H1 (cell line): ENCODE measurements at regions not wholly inside any gene's neighbourhood (a gene's known extent, or its start where the extent isn't known, plus 50 kb on each side); places are given as distances from the start of the nearest gene placed in this dataset.

Source experiments
- CHD7 ChIP-seq: fragments of 300-600 bp; sonication (generic); IDR thresholded peaks from 2 replicates; pipeline ENCODE4 v1.7.1; 2012; ENCODE audit warnings: low read length, moderate library complexity, mild to moderate bottlenecking, inconsistent platforms; ENCODE audit not compliant: insufficient replicate concordance
- RBBP5 ChIP-seq: IDR thresholded peaks from 2 replicates; pipeline ENCODE4 v1.7.1; 2012; ENCODE audit warnings: low read depth, mild to moderate bottlenecking, inconsistent platforms, low read length, moderate library complexity, borderline replicate concordance
- TF ChIP-seq, protein P1 (sequence below): IDR thresholded peaks from 2 replicates; pipeline ENCODE4 v1.6.1; 2012; ENCODE audit warnings: inconsistent platforms

GRCh38 chr6:94751641-94752329, 825.5 kb upstream of the MANEA start (continued):
- TF ChIP-seq CHD7 (no peak), RBBP5 (no peak)
- TF ChIP-seq, protein P1, sequence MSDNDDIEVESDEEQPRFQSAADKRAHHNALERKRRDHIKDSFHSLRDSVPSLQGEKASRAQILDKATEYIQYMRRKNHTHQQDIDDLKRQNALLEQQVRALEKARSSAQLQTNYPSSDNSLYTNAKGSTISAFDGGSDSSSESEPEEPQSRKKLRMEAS, result no peak
